ENCODE measurements at regions not wholly inside any gene's neighbourhood (a gene's known extent, or its start where the extent isn't known, plus 50 kb on each side); places are given as distances from the start of the nearest gene placed in this dataset.

- no peak for DNase-seq (ENCODE audit: low read depth, low spot score)
- TF ChIP-seq POLR2A (IDR thresholded peaks at IDR 0.05; ENCODE audit: low read depth, low read length) (no peak), CTCF (IDR thresholded peaks at IDR 0.05; ENCODE audit: extremely low read depth in 1 of 2, insufficient read depth in 1 of 2, low read depth in 1 of 2, low read length in 2 of 2) (no peak), MYC (IDR thresholded peaks at IDR 0.05; ENCODE audit: low read depth, low read length) (no peak), FOS (IDR thresholded peaks at IDR 0.05; ENCODE audit: borderline replicate concordance, insufficient read depth, low read length) (no peak), GATA2 (IDR thresholded peaks at IDR 0.05; ENCODE audit: insufficient read depth, insufficient read length, low read depth, low read length) (no peak), JUN (IDR thresholded peaks at IDR 0.05; ENCODE audit: borderline replicate concordance, insufficient read depth, insufficient read length, low read depth) (no peak), MAX (IDR thresholded peaks at IDR 0.05; ENCODE audit: insufficient read depth, insufficient read length) (no peak), EZH2 (IDR thresholded peaks at IDR 0.05; ENCODE audit: borderline replicate concordance, low read depth, low read length, severe bottlenecking) (no peak), POLR2AphosphoS5 (IDR thresholded peaks at IDR 0.05; ENCODE audit: insufficient read depth, low read depth, low read length) (no peak)
- H3K9me1 ChIP-seq (replicated peaks; ENCODE audit: control insufficient read depth, extremely low read depth, insufficient read depth, low read length), result no peaks in the 10 kb centered on the region
- intact Hi-C loops (cut with micrococcal nuclease) (no loop called here), dilution Hi-C loops (cut with MboI; ENCODE audit: extremely low pct_ligation_motif_present, low sequenced_read_pairs) (no loop called here)
- no peak for FAIRE-seq
- H3K4me2 ChIP-seq (ENCODE audit: insufficient read depth, low read length), result no peak overlapping the region
- CTCF ChIA-PET, result no interaction called here
- H3K9me3 ChIP-seq (replicated peaks; ENCODE audit: control insufficient read depth, insufficient read depth, low read length), result peaks cover 1% of the 10 kb centered on the region
- H3K9ac ChIP-seq (replicated peaks; ENCODE audit: extremely low read depth, insufficient read depth, low read length), result no peak overlapping the region
- POLR2A ChIA-PET, result no interaction called here
- H3K79me2 ChIP-seq (ENCODE audit: control insufficient read depth, insufficient read depth, low read length), result no peaks in the 10 kb centered on the region
- no peak overlapping the region for H3K4me3 ChIP-seq (replicated peaks in 1 of 3; ENCODE audit: insufficient read depth in 1 of 3, low read depth in 1 of 3, low read length in 3 of 3)
- no TSS peak for BruUV-seq (replicated peaks)
- H3K27me3 ChIP-seq (ENCODE audit: control insufficient read depth in 2 of 2, insufficient read depth in 2 of 2, low read length in 2 of 2), result no peaks in the 10 kb centered on the region
- H2AFZ ChIP-seq (ENCODE audit: low read depth, low read length), result no peak overlapping the region
- no peaks in the 10 kb centered on the region for H3K36me3 ChIP-seq (ENCODE audit: control insufficient read depth in 2 of 2, extremely low read depth in 1 of 2, insufficient read depth in 2 of 2, low read length in 2 of 2)
- H4K20me1 ChIP-seq (replicated peaks; ENCODE audit: control insufficient read depth, extremely low read depth, insufficient read depth, low read length), result no peaks in the 10 kb centered on the region
- no peak overlapping the region for H3K27ac ChIP-seq (ENCODE audit: insufficient read depth, low read depth, low read length)
- H3K4me1 ChIP-seq (ENCODE audit: control insufficient read depth, extremely low read depth, insufficient read depth, low read length), result no peaks in the 10 kb centered on the region
Measured at GRCh38 chr14:83126076-83126475, 1592.4 kb upstream of the SEL1L start.
